ENCODE measurements at regions not wholly inside any gene's neighbourhood (a gene's known extent, or its start where the extent isn't known, plus 50 kb on each side); places are given as distances from the start of the nearest gene placed in this dataset.
A peak's percentile ranks its signal among the peaks of the same experiment; 100 is the strongest.
"Not testable (repeated sequence)": the region's sequence is repeated elsewhere in the genome, so short reads cannot be mapped to it uniquely, and the experiment has no call there.

DNA sequence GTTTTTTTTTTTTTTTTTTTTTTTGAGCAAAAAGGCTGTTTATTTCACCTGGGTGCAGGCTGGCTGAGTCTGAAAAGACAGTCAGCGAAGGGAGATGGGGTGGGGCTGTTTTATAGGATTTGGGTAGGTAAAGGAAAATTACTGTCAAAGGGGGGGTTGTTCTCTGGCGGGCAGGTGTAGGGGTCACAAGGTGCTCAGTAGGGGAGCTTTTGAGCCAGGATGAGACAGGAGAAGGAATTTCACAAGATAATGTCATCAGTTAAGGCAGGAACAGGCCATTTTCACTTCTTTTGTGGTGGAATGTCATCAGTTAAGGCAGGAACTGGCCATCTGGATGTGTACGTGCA, 113.0 kb downstream of the HMHB1 start:
- H2BK12ac ChIP-seq (ENCODE audit: low read length in 2 of 2), result not testable (repeated sequence)

DNA sequence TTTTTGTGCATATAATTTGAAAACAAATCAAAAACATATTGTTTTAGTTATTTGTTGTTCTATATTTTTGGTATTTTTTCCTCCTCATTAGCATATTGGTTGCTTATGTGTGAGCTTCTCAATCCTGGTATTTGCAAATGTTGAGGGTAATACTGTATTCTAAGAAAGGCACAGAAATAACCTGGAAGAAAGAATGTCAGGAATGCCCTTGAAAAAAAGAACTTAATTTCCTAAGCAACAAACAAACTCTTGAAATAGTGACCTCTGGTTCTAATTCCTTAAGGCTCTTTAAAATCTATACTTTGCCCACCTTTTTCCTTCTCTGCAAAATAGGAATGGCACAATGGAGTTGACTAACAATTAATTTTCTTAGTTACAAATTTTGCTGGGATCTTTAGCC, 117.5 kb downstream of the HMHB1 start:
- Histone ChIP-seq H2BK12ac (ENCODE audit: low read length in 2 of 2) (no peak overlapping the region), H3K27me3 (ENCODE audit: control insufficient read depth in 1 of 2, insufficient read depth in 1 of 2, low read length in 2 of 2) (no peaks in the 10 kb centered on the region), H2AK5ac (ENCODE audit: low read length, severe bottlenecking) (no peak overlapping the region), H2BK120ac (ENCODE audit: low read depth, low read length) (no peak overlapping the region), H3K4me2 (ENCODE audit: low read length, poor library complexity, severe bottlenecking) (no peak overlapping the region), H3K4me1 (ENCODE audit: control insufficient read depth, insufficient read depth, low read depth, low read length) (no peaks in the 10 kb centered on the region), H2BK15ac (ENCODE audit: low read depth, poor library complexity, severe bottlenecking) (no peak overlapping the region), H3K9ac (ENCODE audit: low read length) (no peak overlapping the region), H2AFZ (ENCODE audit: low read depth, low read length) (no peak overlapping the region), H4K91ac (ENCODE audit: low read length) (no peak overlapping the region), H3K27ac (ENCODE audit: low read length, poor library complexity, severe bottlenecking) (no peak overlapping the region), H3K9me3 (ENCODE audit: control insufficient read depth, low read length) (peaks cover 13% of the 10 kb centered on the region), H2BK5ac (ENCODE audit: low read depth, low read length, poor library complexity, severe bottlenecking) (no peak overlapping the region), H3K4me3 (ENCODE audit: insufficient read depth in 1 of 2, low read depth in 1 of 2, low read length in 2 of 2) (no peak overlapping the region), H3K14ac (ENCODE audit: low read length in 2 of 2) (no peak overlapping the region), H3K18ac (ENCODE audit: low read depth in 1 of 2, low read length in 2 of 2) (no peak overlapping the region), H3K23ac (ENCODE audit: low read length in 2 of 2) (no peak overlapping the region), H4K8ac (ENCODE audit: low read length) (no peak overlapping the region), H3K79me1 (replicated peaks; ENCODE audit: low read length, poor library complexity, severe bottlenecking) (no peaks in the 10 kb centered on the region), H3K36me3 (ENCODE audit: control insufficient read depth in 1 of 2, insufficient read depth in 2 of 2, low read depth in 1 of 2, low read length in 2 of 2) (no peaks in the 10 kb centered on the region), H3K4ac (ENCODE audit: low read depth in 1 of 2, low read length in 2 of 2) (no peak overlapping the region)
- no peak for DNase-seq

More for the DNA sequence above, 113.0 kb downstream of the HMHB1 start:
- H3K4ac ChIP-seq (ENCODE audit: low read depth in 1 of 2, low read length in 2 of 2); H3K9me3 ChIP-seq (ENCODE audit: control insufficient read depth, low read length); H3K4me3 ChIP-seq (ENCODE audit: insufficient read depth in 1 of 2, low read depth in 1 of 2, low read length in 2 of 2); H3K14ac ChIP-seq (ENCODE audit: low read length in 2 of 2); H3K18ac ChIP-seq (ENCODE audit: low read depth in 1 of 2, low read length in 2 of 2); H2AFZ ChIP-seq (ENCODE audit: low read depth, low read length); H3K23ac ChIP-seq (ENCODE audit: low read length in 2 of 2); DNase-seq; H2BK5ac ChIP-seq (ENCODE audit: low read depth, low read length, poor library complexity, severe bottlenecking); H4K8ac ChIP-seq (ENCODE audit: low read length); H4K91ac ChIP-seq (ENCODE audit: low read length); H2BK15ac ChIP-seq (ENCODE audit: low read depth, poor library complexity, severe bottlenecking); H2BK120ac ChIP-seq (ENCODE audit: low read depth, low read length); H3K36me3 ChIP-seq (ENCODE audit: control insufficient read depth in 1 of 2, insufficient read depth in 2 of 2, low read depth in 1 of 2, low read length in 2 of 2); H3K4me1 ChIP-seq (ENCODE audit: control insufficient read depth, insufficient read depth, low read depth, low read length); H3K79me1 ChIP-seq (replicated peaks; ENCODE audit: low read length, poor library complexity, severe bottlenecking); H3K4me2 ChIP-seq (ENCODE audit: low read length, poor library complexity, severe bottlenecking); H3K27me3 ChIP-seq (ENCODE audit: control insufficient read depth in 1 of 2, insufficient read depth in 1 of 2, low read length in 2 of 2); H2AK5ac ChIP-seq (ENCODE audit: low read length, severe bottlenecking); H3K27ac ChIP-seq (ENCODE audit: low read length, poor library complexity, severe bottlenecking): not testable (repeated sequence)
- 100% methylated on average over 2 of the region's 3 CpGs for WGBS
- H3K9ac ChIP-seq (ENCODE audit: low read length), result peak overlapping the region; percentile 77

GRCh38 chr5:143930561-143930960, 118.6 kb downstream of the HMHB1 start:
- no peak for DNase-seq
- H3K4me3 ChIP-seq (ENCODE audit: insufficient read depth in 1 of 2, low read depth in 1 of 2, low read length in 2 of 2), result no peak overlapping the region
- no peak overlapping the region for H3K14ac ChIP-seq (ENCODE audit: low read length in 2 of 2)
- no peak overlapping the region for H2BK12ac ChIP-seq (ENCODE audit: low read length in 2 of 2)
- H3K18ac ChIP-seq (ENCODE audit: low read depth in 1 of 2, low read length in 2 of 2), result no peak overlapping the region
- no peak overlapping the region for H3K9ac ChIP-seq (ENCODE audit: low read length)
- H3K9me3 ChIP-seq (ENCODE audit: control insufficient read depth, low read length), result peaks cover 23% of the 10 kb centered on the region
- no peak overlapping the region for H4K8ac ChIP-seq (ENCODE audit: low read length)
- no peaks in the 10 kb centered on the region for H3K79me1 ChIP-seq (replicated peaks; ENCODE audit: low read length, poor library complexity, severe bottlenecking)
- H2BK5ac ChIP-seq (ENCODE audit: low read depth, low read length, poor library complexity, severe bottlenecking), result no peak overlapping the region
- H2AK5ac ChIP-seq (ENCODE audit: low read length, severe bottlenecking), result no peak overlapping the region
- H3K36me3 ChIP-seq (ENCODE audit: control insufficient read depth in 1 of 2, insufficient read depth in 2 of 2, low read depth in 1 of 2, low read length in 2 of 2), result no peaks in the 10 kb centered on the region
- H2AFZ ChIP-seq (ENCODE audit: low read depth, low read length), result no peak overlapping the region
- no peak overlapping the region for H2BK15ac ChIP-seq (ENCODE audit: low read depth, poor library complexity, severe bottlenecking)
- no peak overlapping the region for H3K23ac ChIP-seq (ENCODE audit: low read length in 2 of 2)
- H3K27me3 ChIP-seq (ENCODE audit: control insufficient read depth in 1 of 2, insufficient read depth in 1 of 2, low read length in 2 of 2), result no peaks in the 10 kb centered on the region
- no peak overlapping the region for H4K91ac ChIP-seq (ENCODE audit: low read length)
- H3K4ac ChIP-seq (ENCODE audit: low read depth in 1 of 2, low read length in 2 of 2), result no peak overlapping the region
- H3K4me2 ChIP-seq (ENCODE audit: low read length, poor library complexity, severe bottlenecking), result no peak overlapping the region
- no peak overlapping the region for H2BK120ac ChIP-seq (ENCODE audit: low read depth, low read length)
- no peak overlapping the region for H3K27ac ChIP-seq (ENCODE audit: low read length, poor library complexity, severe bottlenecking)
- H3K4me1 ChIP-seq (ENCODE audit: control insufficient read depth, insufficient read depth, low read depth, low read length), result no peaks in the 10 kb centered on the region

DNA sequence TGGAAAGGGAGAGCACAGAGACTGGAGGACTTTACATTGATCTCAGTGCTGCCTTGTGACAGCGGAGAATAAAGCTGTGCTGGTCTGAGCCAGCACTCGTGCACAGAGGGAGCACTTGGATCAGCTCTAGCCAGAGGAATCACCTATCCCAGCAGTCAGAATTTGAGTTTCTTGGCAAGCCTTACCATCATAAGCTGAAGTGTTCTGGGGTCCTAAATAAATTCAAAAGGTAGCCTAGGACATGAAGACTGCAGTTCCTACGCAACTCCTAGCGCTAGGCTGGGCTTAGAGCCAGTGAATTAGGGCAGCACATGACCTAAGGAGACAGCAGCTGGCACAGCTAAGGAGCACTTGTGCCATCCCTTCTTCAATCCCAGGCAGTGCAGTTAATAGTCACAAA, 119.5 kb downstream of the HMHB1 start:
- Histone ChIP-seq H3K4me3 (ENCODE audit: insufficient read depth in 1 of 2, low read depth in 1 of 2, low read length in 2 of 2) (no peak overlapping the region), H3K18ac (ENCODE audit: low read depth in 1 of 2, low read length in 2 of 2) (no peak overlapping the region), H2BK15ac (ENCODE audit: low read depth, poor library complexity, severe bottlenecking) (no peak overlapping the region), H4K91ac (ENCODE audit: low read length) (no peak overlapping the region), H3K27ac (ENCODE audit: low read length, poor library complexity, severe bottlenecking) (no peak overlapping the region), H2BK5ac (ENCODE audit: low read depth, low read length, poor library complexity, severe bottlenecking) (no peak overlapping the region), H3K9me3 (ENCODE audit: control insufficient read depth, low read length) (peaks cover 29% of the 10 kb centered on the region), H2AFZ (ENCODE audit: low read depth, low read length) (no peak overlapping the region), H2AK5ac (ENCODE audit: low read length, severe bottlenecking) (no peak overlapping the region), H3K14ac (ENCODE audit: low read length in 2 of 2) (no peak overlapping the region), H3K4me2 (ENCODE audit: low read length, poor library complexity, severe bottlenecking) (no peak overlapping the region), H3K36me3 (ENCODE audit: control insufficient read depth in 1 of 2, insufficient read depth in 2 of 2, low read depth in 1 of 2, low read length in 2 of 2) (no peaks in the 10 kb centered on the region), H3K23ac (ENCODE audit: low read length in 2 of 2) (no peak overlapping the region), H3K9ac (ENCODE audit: low read length) (no peak overlapping the region), H2BK12ac (ENCODE audit: low read length in 2 of 2) (no peak overlapping the region), H4K8ac (ENCODE audit: low read length) (no peak overlapping the region), H3K4ac (ENCODE audit: low read depth in 1 of 2, low read length in 2 of 2) (no peak overlapping the region), H2BK120ac (ENCODE audit: low read depth, low read length) (no peak overlapping the region), H3K4me1 (ENCODE audit: control insufficient read depth, insufficient read depth, low read depth, low read length) (no peaks in the 10 kb centered on the region), H3K79me1 (replicated peaks; ENCODE audit: low read length, poor library complexity, severe bottlenecking) (no peaks in the 10 kb centered on the region), H3K27me3 (ENCODE audit: control insufficient read depth in 1 of 2, insufficient read depth in 1 of 2, low read length in 2 of 2) (no peaks in the 10 kb centered on the region)
- WGBS, result 95% methylated on average over 4 of the region's 4 CpGs
- DNase-seq, result no peak

Measured in mesenchymal stem cell (in vitro differentiated cells and primary cell).